ENCODE measurements at regions not wholly inside any gene's neighbourhood (a gene's known extent, or its start where the extent isn't known, plus 50 kb on each side); places are given as distances from the start of the nearest gene placed in this dataset.

- no peak for TF ChIP-seq CTCF (IDR thresholded peaks at IDR 0.05)
- TF ChIP-seq POLR2A (IDR thresholded peaks at IDR 0.05), result no peak
Observed at GRCh38 chr10:36794981-36795380, 330.4 kb upstream of the ANKRD30A start.

Measured in right lobe of liver (tissue), 4 donors.